SK-N-SH (cell line): ENCODE measurements at regions not wholly inside any gene's neighbourhood (a gene's known extent, or its start where the extent isn't known, plus 50 kb on each side); places are given as distances from the start of the nearest gene placed in this dataset.

Source experiments
- CTCF ChIA-PET: fragments of 300-600, 350-600 bp; formaldehyde crosslinking; extraction: SDS; loops from one replicate; lab custom pipeline; 2021; lab: Yijun Ruan, JAX
- POLR2A ChIA-PET: fragments of 350-600 bp; sonication (Branson Sonifier 250); formaldehyde crosslinking; extraction: SDS; loops from one replicate; lab custom pipeline; 2020; ENCODE audit warnings: antibody characterized with exemption, inconsistent platforms; lab: Yijun Ruan, JAX
- DNase-seq: peaks from one replicate; pipeline ENCODE4 v3.0.0; 2012
- H2AFZ ChIP-seq: fragments of 200-600 bp; sonication (generic); 2 replicates; pipeline ENCODE4 v1.8.1; 2016; ENCODE audit warnings: antibody characterized with exemption, mild to moderate bottlenecking, low read depth
- H3F3A ChIP-seq: fragments of 200-600 bp; sonication (generic); replicated peaks from 2 replicates; pipeline ENCODE3; 2016; ENCODE audit warnings: antibody characterized with exemption, mild to moderate bottlenecking; ENCODE audit not compliant: insufficient read depth
- H3K27ac ChIP-seq, 2 experiments: fragments of 200-500 bp in 1 of 2; fragments of 200-600 bp in 1 of 2; sonication (Bioruptor generic) in 1 of 2; sonication (generic), shearing (Covaris generic) in 1 of 2; 2 replicates each; pipeline versions ENCODE4 v1.5.1 to v1.6.1; 2014 to 2016; ENCODE audit warnings: low read depth in 2 of 2, inconsistent platforms in 1 of 2, low read length in 1 of 2, mild to moderate bottlenecking in 1 of 2, mixed read lengths in 1 of 2
- H3K27me3 ChIP-seq: fragments of 200-600 bp; sonication (generic), shearing (Covaris generic); 2 replicates; pipeline ENCODE4 v1.6.1; 2016; ENCODE audit warnings: mixed run types; ENCODE audit not compliant: insufficient read depth
- H3K36me3 ChIP-seq, 2 experiments: fragments of 200-500 bp in 1 of 2; fragments of 200-600 bp in 1 of 2; sonication (Bioruptor generic) in 1 of 2; sonication (generic) in 1 of 2; replicated peaks in 1 of 2; 2 replicates each; pipeline versions ENCODE3 to v1.5.1; 2014 to 2016; ENCODE audit warnings: low read length in 1 of 2, mild to moderate bottlenecking in 1 of 2; ENCODE audit not compliant: insufficient read depth in 2 of 2, control insufficient read depth in 1 of 2
- H3K4me1 ChIP-seq, 2 experiments: fragments of 200-500 bp in 1 of 2; fragments of 200-600 bp in 1 of 2; sonication (Bioruptor generic) in 1 of 2; sonication (generic), shearing (Covaris generic) in 1 of 2; 2 replicates each; pipeline versions ENCODE4 v1.5.1 to v1.6.1; 2014 to 2016; ENCODE audit warnings: low read depth in 1 of 2, low read length in 1 of 2, mixed run types in 1 of 2; ENCODE audit not compliant: insufficient read depth in 2 of 2, control insufficient read depth in 1 of 2
- H3K4me2 ChIP-seq: fragments of 200-600 bp; sonication (generic), shearing (Covaris generic); 2 replicates; pipeline ENCODE4 v1.6.1; 2017; ENCODE audit warnings: mixed run types
- H3K4me3 ChIP-seq, 2 experiments: fragments of 200-500 bp in 1 of 2; fragments of 200-600 bp in 1 of 2; sonication (Bioruptor generic) in 1 of 2; sonication (generic), shearing (Covaris generic) in 1 of 2; 2 replicates each; pipeline versions ENCODE4 v1.5.1 to v1.8.1; 2014 to 2016; ENCODE audit warnings: low read depth in 2 of 2, inconsistent platforms in 1 of 2, low read length in 1 of 2, mild to moderate bottlenecking in 1 of 2, mixed read lengths in 1 of 2, moderate library complexity in 1 of 2
- H3K79me2 ChIP-seq: fragments of 200-600 bp; sonication (generic); 2 replicates; pipeline ENCODE4 v1.8.1; 2017; ENCODE audit warnings: mild to moderate bottlenecking; ENCODE audit not compliant: insufficient read depth
- H3K9ac ChIP-seq: fragments of 200-600 bp; sonication (generic); 2 replicates; pipeline ENCODE4 v1.6.1; 2017; ENCODE audit warnings: mixed run types
- H3K9me2 ChIP-seq: fragments of 200-600 bp; sonication (generic); 2 replicates; pipeline ENCODE4 v1.6.1; 2017; ENCODE audit warnings: mixed run types
- H3K9me3 ChIP-seq: fragments of 200-600 bp; sonication (generic); 2 replicates; pipeline ENCODE4 v1.6.1; 2017; ENCODE audit warnings: mixed run types, mild to moderate bottlenecking, moderate library complexity
- H4K20me1 ChIP-seq: fragments of 200-600 bp; sonication (generic); 2 replicates; pipeline ENCODE4 v1.6.1; 2017; ENCODE audit warnings: mild to moderate bottlenecking, mixed run types; ENCODE audit not compliant: insufficient read depth
- EP300 ChIP-seq, 2 experiments: IDR thresholded peaks; 2 replicates each; pipeline versions ENCODE4 v1.4.0 to v1.6.1; 2012; ENCODE audit warnings: borderline replicate concordance in 1 of 2, low read depth in 1 of 2, low read length in 1 of 2
- FOSL2 ChIP-seq: IDR thresholded peaks from 2 replicates; pipeline ENCODE4 v1.4.0; 2012; ENCODE audit warnings: low read depth, mild to moderate bottlenecking, moderate library complexity, borderline replicate concordance
- FOXJ3 ChIP-seq: sonication (generic); formaldehyde crosslinking; IDR thresholded peaks from 2 replicates; pipeline ENCODE4 v1.5.1; 2020; ENCODE audit warnings: mild to moderate bottlenecking, missing genetic modification reagents
- GATA2 ChIP-seq: sonication (generic); formaldehyde crosslinking; IDR thresholded peaks from 2 replicates; pipeline ENCODE4 v1.5.0; 2020; ENCODE audit warnings: mild to moderate bottlenecking, missing genetic modification reagents
- JUND ChIP-seq: IDR thresholded peaks from 2 replicates; pipeline ENCODE4 v1.4.0; 2012
- MEF2A ChIP-seq: IDR thresholded peaks from 2 replicates; pipeline ENCODE4 v1.4.0; 2012; ENCODE audit warnings: low read depth, borderline replicate concordance
- RCOR1 ChIP-seq: fragments of 150-350 bp; IDR thresholded peaks from 2 replicates; pipeline ENCODE4 v1.6.1; 2017; ENCODE audit warnings: antibody characterized with exemption, low read length
- RXRA ChIP-seq: IDR thresholded peaks from 2 replicates; pipeline ENCODE4 v1.4.0; 2012; ENCODE audit warnings: low read depth, mild to moderate bottlenecking, borderline replicate concordance
- TAF1 ChIP-seq: IDR thresholded peaks from 2 replicates; pipeline ENCODE4 v1.6.1; 2012; ENCODE audit warnings: low read depth, mild to moderate bottlenecking, low read length, moderate library complexity, borderline replicate concordance
- WGBS: methylation state at CpG from one replicate; pipeline ENCODE4 v1.1.6; 2017; ENCODE audit warnings: low lambda C conversion rate; 5-methylcytosine and 5-hydroxymethylcytosine counted together
- TF ChIP-seq, protein P1 (sequence below): IDR thresholded peaks from 2 replicates; pipeline ENCODE4 v1.6.1; 2012; ENCODE audit warnings: mild to moderate bottlenecking, low read depth, low read length, moderate library complexity

DNA sequence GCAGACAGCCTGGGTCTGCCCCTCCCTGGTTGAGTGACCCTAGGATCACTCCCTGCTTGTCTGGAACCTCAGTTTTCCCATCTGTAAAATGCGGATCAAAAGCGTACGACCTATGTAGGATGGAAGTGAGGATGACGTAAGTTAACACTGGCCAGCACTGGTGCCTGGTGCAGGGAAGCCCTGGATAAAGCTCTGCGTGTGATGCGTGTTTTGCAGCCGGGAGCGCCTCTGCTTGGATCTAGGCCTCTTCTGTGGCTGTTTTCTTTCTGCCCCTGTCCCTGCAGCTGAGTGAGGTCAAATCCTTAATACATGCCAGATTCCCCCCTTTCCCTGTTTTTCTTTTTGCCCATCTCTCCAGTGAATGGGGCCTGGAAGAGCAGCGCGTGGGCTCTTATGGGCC lies 201.5 kb downstream of the RBM19 start (continued):
- TF ChIP-seq RXRA = no peak
- no peak for TF ChIP-seq EP300 (IDR thresholded peaks at IDR 0.05; ENCODE audit: borderline replicate concordance in 1 of 2, low read depth in 1 of 2, low read length in 1 of 2)
- no peak for TF ChIP-seq JUND
- no peak for TF ChIP-seq TAF1
- no peak for TF ChIP-seq FOXJ3 (CRISPR knock-in tag)
- no peak for TF ChIP-seq RCOR1
- TF ChIP-seq, protein P1, sequence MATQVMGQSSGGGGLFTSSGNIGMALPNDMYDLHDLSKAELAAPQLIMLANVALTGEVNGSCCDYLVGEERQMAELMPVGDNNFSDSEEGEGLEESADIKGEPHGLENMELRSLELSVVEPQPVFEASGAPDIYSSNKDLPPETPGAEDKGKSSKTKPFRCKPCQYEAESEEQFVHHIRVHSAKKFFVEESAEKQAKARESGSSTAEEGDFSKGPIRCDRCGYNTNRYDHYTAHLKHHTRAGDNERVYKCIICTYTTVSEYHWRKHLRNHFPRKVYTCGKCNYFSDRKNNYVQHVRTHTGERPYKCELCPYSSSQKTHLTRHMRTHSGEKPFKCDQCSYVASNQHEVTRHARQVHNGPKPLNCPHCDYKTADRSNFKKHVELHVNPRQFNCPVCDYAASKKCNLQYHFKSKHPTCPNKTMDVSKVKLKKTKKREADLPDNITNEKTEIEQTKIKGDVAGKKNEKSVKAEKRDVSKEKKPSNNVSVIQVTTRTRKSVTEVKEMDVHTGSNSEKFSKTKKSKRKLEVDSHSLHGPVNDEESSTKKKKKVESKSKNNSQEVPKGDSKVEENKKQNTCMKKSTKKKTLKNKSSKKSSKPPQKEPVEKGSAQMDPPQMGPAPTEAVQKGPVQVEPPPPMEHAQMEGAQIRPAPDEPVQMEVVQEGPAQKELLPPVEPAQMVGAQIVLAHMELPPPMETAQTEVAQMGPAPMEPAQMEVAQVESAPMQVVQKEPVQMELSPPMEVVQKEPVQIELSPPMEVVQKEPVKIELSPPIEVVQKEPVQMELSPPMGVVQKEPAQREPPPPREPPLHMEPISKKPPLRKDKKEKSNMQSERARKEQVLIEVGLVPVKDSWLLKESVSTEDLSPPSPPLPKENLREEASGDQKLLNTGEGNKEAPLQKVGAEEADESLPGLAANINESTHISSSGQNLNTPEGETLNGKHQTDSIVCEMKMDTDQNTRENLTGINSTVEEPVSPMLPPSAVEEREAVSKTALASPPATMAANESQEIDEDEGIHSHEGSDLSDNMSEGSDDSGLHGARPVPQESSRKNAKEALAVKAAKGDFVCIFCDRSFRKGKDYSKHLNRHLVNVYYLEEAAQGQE = no peak
- TF ChIP-seq MEF2A = no peak
- TF ChIP-seq FOSL2 = no peak
- TF ChIP-seq, all 33 proteins: peak for 0

DNA sequence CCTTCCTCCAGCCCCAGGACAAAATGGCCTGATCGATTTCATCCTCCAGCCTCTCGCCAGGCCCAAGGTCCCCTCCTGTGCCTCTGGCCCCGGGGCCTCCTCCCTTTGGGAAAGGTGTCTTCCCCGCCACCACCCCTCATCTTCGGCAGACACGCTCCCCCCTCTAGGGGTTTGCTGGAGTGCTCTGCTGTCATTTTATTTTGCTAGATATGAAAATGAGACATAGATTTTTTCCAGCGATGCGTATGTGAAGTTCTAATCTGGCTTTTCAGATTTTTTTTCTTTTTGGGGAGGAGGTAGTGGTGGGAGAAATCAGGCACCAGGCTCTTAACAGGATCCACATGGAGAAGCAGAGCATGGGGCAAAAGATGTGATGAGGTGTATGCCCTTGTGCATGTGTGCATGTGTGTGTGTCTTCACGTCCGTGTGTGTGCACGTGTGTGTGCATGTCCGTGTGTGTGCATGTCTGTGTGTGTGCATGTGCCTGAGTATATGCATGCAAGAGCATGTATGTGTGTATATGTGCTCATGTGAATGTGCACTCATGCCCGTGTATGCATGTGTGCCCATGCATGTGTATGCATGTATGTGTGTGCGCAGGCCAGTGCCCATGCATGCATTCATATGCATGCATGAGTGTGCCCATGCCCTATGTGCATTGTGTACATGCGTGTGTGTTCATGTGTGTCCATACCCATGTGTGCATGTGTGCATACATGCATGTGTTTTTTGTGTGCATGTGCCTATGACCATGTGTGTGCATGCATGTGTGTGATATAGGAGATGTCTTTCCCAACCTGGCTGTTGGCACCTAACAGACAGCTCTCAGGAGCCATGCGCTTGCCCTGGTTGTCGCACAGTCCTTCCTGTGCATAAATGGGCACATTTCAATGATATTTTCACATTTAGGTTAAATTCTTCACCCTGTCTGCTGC lies 203.0 kb downstream of the RBM19 start:
- Histone ChIP-seq H4K20me1 (no peaks in the 10 kb centered on the region), H3K9ac (no peak overlapping the region), H3K36me3 (no peaks in the 10 kb centered on the region), H3K9me2 (no peaks in the 10 kb centered on the region), H3K27me3 (no peaks in the 10 kb centered on the region), H3K79me2 (no peaks in the 10 kb centered on the region), H3K27ac (no peak overlapping the region), H3K4me3 (no peak overlapping the region), H2AFZ (no peak overlapping the region), H3K4me2 (no peak overlapping the region), H3K9me3 (no peaks in the 10 kb centered on the region), H3K4me1 (peaks cover 2 to 4% of the 10 kb centered on the region in 2 experiments; a peak in 2 of 4 replicates), H3F3A (peaks cover 10% of the 10 kb centered on the region)
- WGBS = 74% methylated on average over 17 of the region's 17 CpGs
- TF ChIP-seq MEF2A (no peak), GATA2 (CRISPR knock-in tag) (0 out of 2 replicates have a peak, but pooled peaks have one; percentile 20)
- POLR2A ChIA-PET = no interaction called here
- DNase-seq = peak; percentile 53
- CTCF ChIA-PET = no interaction called here
